Stomach (tissue), 4 donors: ENCODE measurements at regions not wholly inside any gene's neighbourhood (a gene's known extent, or its start where the extent isn't known, plus 50 kb on each side); places are given as distances from the start of the nearest gene placed in this dataset.

ENCODE experiments used
- CTCF ChIP-seq, 7 experiments: fragments of 450-650 bp in 4 of 7; fragments of 200-600 bp in 3 of 7; sonication (generic) in 3 of 7; IDR thresholded peaks; one replicate each; pipeline ENCODE4 v1.5.1; 2016 to 2019; ENCODE audit warnings: antibody characterized with exemption in 7 of 7, control low read depth in 2 of 7, mild to moderate bottlenecking in 1 of 7
- POLR2A ChIP-seq, 4 donors: fragments of 450-650 bp; IDR thresholded peaks; one replicate each; pipeline ENCODE4 v1.6.1; 2016; ENCODE audit warnings: antibody characterized with exemption in 4 of 4, control low read depth in 2 of 4, mild to moderate bottlenecking in 1 of 4, moderate library complexity in 1 of 4

DNA sequence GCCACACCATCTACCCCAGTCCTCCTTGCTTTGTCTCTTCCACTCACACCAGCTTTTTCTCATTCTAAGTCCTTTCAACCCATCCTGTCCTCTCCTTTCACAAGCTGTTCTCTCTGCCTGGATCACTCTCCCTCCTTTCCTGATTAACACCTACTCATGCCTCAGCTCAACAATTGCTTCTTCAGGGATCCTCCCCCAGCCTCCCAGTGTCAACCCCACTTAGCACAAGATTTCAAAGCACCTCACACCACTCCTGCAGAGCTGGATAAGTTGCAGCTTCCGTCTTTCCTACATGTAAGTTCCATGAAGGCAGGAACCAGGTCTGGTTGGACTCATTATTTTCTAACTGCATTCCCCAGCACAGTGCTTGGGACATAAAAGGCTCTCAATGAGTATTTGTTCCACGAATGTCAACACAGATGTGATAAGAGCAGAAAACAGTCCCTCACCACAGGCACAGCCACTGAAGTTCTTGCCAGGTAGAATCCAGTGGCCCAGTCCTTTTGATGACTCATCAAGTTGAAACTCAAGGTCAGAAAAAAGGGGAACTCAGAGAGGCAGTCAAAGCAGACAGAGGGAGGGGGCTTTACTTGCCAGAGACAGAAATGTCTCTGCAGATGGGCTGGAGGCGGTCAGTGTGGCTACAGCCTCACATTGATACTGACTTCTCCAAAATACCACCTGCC, 193.4 kb upstream of the PRDM1 start:
- no peak for TF ChIP-seq POLR2A (IDR thresholded peaks at IDR 0.05)
- no peak for TF ChIP-seq CTCF (IDR thresholded peaks at IDR 0.05)
